AG09319 (cell line): ENCODE measurements at regions not wholly inside any gene's neighbourhood (a gene's known extent, or its start where the extent isn't known, plus 50 kb on each side); places are given as distances from the start of the nearest gene placed in this dataset.

ENCODE experiments used
- DNase-seq: peaks from one replicate; pipeline ENCODE4 v3.0.0-alpha.2; 2010; ENCODE audit warnings: low read depth; ENCODE audit errors: extremely low read depth
- CTCF ChIP-seq: IDR thresholded peaks from 2 replicates; pipeline ENCODE4 v1.5.1; 2011; ENCODE audit warnings: low read depth, mild to moderate bottlenecking, inconsistent platforms, low read length, moderate library complexity

GRCh38 chr18:60987963-60988362 lies 345.3 kb upstream of the CDH20 start:
- no peak for DNase-seq
- TF ChIP-seq CTCF: no peak

- no peak for TF ChIP-seq CTCF
- DNase-seq: no peak
These were observed 336.9 kb upstream of the CDH20 start for GRCh38 chr18:60996326-60996725.

GRCh38 chr18:60996822-60997221 lies 336.4 kb upstream of the CDH20 start:
- no peak for DNase-seq
- TF ChIP-seq CTCF: no peak

- TF ChIP-seq CTCF: no peak
- DNase-seq: no peak
These were observed 332.1 kb upstream of the CDH20 start for GRCh38 chr18:61001138-61001537.

- no peak for DNase-seq
- TF ChIP-seq CTCF: no peak
These were observed 326.5 kb upstream of the CDH20 start for GRCh38 chr18:61006687-61007224.

GRCh38 chr18:61019338-61020301 lies 313.6 kb upstream of the CDH20 start:
- TF ChIP-seq CTCF: no peak
- DNase-seq: no peak

- no peak for DNase-seq
- no peak for TF ChIP-seq CTCF
These were observed 307.6 kb upstream of the CDH20 start for GRCh38 chr18:61025596-61025995.
